Neural cell (in vitro differentiated cells): ENCODE measurements at regions not wholly inside any gene's neighbourhood (a gene's known extent, or its start where the extent isn't known, plus 50 kb on each side); places are given as distances from the start of the nearest gene placed in this dataset.

Experiments
- CTCF ChIP-seq: fragments of 450-650 bp; IDR thresholded peaks from 2 replicates; pipeline ENCODE4 v1.5.1; 2014; ENCODE audit warnings: antibody characterized with exemption, mild to moderate bottlenecking, moderate library complexity; ENCODE audit not compliant: poor library complexity, severe bottlenecking
- EZH2 ChIP-seq: fragments of 200-600, 300-800 bp; shearing (Covaris generic), sonication (generic); IDR thresholded peaks from 2 replicates; pipeline ENCODE4 v1.6.1; 2014; ENCODE audit warnings: antibody characterized with exemption, low read length, borderline replicate concordance, mild to moderate bottlenecking; ENCODE audit not compliant: insufficient read depth, poor library complexity, severe bottlenecking
- POLR2AphosphoS5 ChIP-seq: IDR thresholded peaks from 2 replicates; pipeline ENCODE4 v1.6.1; 2012
- TAF1 ChIP-seq: IDR thresholded peaks from 2 replicates; pipeline ENCODE4 v1.6.1; 2012; ENCODE audit warnings: low read depth

- TF ChIP-seq CTCF (no peak), TAF1 (no peak), EZH2 (no peak), POLR2AphosphoS5 (no peak)
These were observed 64.3 kb downstream of the MRPL14 start for GRCh38 chr6:44062771-44063560.
